Activated CD4-positive, alpha-beta T cell treated with anti-CD3 and anti-CD28 coated beads, Interleukin-2, amount 50 U/mL, for 48 hours (primary cell): ENCODE measurements at regions not wholly inside any gene's neighbourhood (a gene's known extent, or its start where the extent isn't known, plus 50 kb on each side); places are given as distances from the start of the nearest gene placed in this dataset.
"Not testable (repeated sequence)": the region's sequence is repeated elsewhere in the genome, so short reads cannot be mapped to it uniquely, and the experiment has no call there.

ENCODE experiments used
- DNase-seq, 2 experiments: peaks; one replicate each; pipeline ENCODE4 v3.0.0-alpha.2; 2020

DNA sequence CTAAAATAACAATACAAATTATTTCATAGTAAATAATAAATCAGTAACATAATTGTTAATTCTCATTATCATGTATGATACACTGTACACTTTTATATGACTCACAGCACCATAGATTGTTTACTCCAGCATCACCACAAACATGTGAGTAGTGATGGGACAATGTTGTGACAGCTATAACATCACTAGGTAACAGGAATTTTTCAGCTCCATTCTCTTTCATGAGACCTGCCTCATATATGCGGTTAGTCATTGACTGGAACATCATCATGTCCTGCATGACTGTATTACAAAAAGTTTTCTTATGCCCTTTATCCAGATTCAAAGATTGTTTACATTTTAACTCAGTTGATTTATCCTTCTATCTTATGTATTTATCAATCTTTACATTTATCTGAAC lies 1530.0 kb downstream of the PCDH18 start:
- DNase-seq, result no peak

DNA sequence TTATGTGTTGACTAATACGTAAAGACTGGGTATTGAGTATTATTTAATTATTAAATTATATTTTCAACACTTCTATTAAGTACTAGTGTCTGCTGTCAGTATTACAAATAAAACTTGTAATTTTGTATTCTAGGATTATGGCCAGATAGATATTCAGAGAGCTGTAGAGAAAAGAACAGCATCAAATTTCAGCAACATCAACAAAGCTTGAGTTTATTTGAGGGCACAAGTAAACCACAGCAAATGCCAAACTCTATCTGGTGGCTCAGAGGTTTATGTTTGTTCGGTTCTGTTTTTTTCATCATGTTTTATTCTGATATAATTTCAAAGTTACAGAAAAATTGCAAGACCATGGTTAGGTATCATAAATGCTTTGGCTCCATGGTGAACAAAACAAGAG lies 1530.5 kb downstream of the PCDH18 start:
- DNase-seq, result no peak

DNA sequence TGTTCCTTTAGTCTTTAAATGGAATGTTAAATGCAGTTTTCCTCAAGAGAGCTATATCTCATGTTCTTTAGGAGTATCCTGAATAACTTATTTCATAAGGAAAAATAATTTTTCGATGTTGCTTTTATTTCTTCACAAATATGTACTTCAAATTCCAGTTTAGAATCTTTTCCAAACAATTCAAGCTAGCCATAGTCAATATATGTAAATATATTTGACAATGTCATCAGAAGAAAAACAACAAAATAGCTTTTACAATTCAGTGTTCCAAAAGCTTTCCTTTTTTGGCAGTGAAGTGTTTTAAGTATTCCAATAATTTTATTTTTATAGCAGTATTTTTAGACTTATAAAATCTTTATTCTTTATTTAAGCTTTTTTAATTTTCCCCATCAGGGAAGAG lies 1532.0 kb downstream of the PCDH18 start:
- DNase-seq, result no peak

GRCh38 chr4:135994360-135994759 lies 1537.9 kb downstream of the PCDH18 start:
- no peak for DNase-seq

GRCh38 chr4:135976860-135977259 lies 1555.4 kb downstream of the PCDH18 start:
- no peak for DNase-seq

GRCh38 chr4:135966936-135967335 lies 1565.4 kb downstream of the PCDH18 start:
- no peak for DNase-seq

- no peak for DNase-seq
Measured at GRCh38 chr4:135963009-135963408, 1569.3 kb downstream of the PCDH18 start.

DNA sequence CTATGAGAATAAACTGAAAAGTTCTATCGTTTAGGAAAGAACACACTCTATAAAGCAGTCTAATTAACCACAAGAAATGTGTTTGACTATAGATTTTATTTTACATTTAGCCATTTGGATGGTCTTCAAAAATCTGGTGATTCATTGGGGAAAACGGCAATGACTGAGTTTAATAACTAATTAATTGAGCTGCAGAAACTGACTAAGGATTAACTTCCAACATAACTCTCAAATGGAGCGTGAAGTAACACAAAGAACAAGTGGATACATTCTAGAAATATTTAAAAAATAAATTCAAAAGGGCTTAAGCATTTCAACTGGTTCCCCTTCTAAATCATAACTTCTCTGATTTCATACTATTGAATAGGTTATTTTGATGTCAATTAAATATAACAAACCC lies 1582.4 kb downstream of the PCDH18 start:
- no peak for DNase-seq

DNA sequence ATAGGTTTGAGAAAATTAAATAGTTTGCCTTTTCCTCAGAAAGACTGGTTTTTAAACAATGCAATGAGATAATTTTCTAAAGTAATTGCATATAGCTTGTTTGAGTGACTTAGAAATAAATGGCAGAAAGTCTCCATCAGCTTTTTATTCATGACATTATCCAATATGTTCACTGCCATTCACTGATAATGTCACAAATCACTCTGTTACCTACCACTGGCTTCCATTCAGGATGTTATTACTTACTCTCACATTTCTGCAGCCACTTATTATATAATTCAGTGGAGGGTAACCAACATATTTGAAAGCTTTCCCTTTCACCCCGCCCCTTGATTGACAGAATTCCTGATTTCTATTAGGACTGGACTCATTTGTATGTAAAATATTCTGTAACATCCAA lies 1583.5 kb downstream of the PCDH18 start:
- no peak for DNase-seq

DNA sequence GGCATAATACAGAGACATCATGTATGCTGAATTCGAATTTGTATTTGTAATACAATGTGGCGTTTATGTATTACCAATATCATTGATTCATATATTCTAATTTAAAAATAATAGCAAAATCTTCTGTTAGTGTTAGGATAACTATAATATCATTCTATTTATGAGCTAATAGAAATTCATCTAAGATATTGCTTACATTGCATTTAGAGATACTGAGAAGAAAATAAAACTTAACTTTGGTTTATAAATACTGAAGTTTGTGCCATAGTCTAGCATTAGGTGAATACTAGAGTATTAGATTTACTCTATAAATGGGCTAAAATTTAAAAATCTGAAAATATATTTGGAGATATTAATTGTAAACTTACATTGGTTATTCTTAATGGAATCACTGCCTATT lies 1590.6 kb downstream of the PCDH18 start:
- DNase-seq, result no peak

GRCh38 chr4:135934026-135934425 lies 1598.3 kb downstream of the PCDH18 start:
- DNase-seq, result no peak

DNA sequence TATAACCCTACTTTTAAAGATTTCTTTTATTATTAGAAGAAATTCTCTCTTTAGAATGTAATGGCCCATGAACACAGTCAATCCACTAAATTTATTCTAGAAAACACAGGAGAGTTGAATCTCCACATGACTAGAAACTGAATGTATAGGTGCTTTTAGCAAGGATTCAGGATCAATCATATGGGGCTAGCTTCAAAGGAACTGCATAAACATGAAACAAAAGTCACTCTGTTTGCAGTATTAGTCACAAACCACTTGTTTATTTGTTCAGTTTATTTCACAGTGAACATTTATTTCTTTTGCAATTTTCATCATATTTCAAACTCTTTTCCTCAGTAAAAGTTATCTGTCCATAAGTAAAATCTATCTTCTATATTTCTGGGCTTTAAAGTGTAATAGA lies 1604.6 kb downstream of the PCDH18 start:
- no peak for DNase-seq

DNA sequence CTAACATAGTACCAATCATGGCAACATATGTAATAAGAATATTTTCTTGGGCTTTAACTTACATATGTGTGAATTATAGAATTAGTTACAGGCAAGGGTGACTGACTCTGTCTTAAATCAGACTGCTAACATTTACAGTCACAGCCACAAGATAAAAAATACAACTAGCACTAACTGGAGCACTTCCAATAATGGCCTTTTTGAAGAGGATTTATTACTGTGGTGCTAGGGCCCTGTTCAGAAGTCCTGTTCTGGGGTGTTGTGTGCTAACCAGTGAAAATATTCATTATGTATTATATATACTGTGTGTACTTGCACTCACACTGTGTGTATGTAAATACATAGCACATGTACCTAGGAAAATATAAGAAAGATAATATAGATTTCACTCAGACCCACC lies 1611.2 kb downstream of the PCDH18 start:
- DNase-seq, result no peak

DNA sequence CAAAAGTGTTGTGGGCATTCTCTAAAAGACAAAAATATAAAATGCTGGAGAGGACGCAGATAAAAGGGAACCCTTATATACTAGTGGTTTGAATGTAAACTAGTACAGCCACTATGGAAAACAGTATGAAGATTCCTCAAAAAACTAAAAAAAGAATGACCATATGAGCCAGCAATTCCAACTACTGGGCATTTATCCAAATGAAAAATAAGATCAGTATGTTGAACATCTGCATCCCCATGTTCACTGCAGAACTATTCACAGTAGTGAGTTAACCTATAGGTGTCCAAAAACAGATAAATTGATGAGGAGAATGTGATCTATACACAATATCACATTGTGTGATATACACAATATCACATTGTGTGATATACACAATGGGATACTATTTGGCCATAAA lies 1615.3 kb downstream of the PCDH18 start:
- no peak for DNase-seq

- no peak for DNase-seq
Measured at GRCh38 chr4:135900956-135901355, 1631.3 kb downstream of the PCDH18 start.

GRCh38 chr4:135864304-135864703 lies 1662.7 kb upstream of the PABPC4L start:
- DNase-seq, result not testable (repeated sequence)

DNA sequence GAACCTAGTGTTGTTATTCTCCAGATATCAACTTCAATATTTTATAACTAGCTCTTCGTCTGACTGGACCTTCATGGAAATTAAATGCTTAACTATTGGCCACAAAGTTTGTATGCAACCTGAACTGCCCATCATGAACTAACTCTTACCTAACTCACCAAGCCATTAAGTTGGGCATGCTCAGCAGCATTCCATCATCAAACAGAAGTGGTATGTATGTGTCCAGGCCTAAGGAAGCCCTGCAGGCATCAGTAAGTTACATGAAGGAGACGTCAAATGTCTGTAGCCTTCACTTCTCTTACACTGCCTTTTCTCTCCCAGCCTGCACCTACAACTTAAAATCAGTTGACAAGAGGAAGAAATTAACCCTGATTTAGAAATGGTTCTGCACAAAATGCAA lies 1639.2 kb upstream of the PABPC4L start:
- no peak for DNase-seq

DNA sequence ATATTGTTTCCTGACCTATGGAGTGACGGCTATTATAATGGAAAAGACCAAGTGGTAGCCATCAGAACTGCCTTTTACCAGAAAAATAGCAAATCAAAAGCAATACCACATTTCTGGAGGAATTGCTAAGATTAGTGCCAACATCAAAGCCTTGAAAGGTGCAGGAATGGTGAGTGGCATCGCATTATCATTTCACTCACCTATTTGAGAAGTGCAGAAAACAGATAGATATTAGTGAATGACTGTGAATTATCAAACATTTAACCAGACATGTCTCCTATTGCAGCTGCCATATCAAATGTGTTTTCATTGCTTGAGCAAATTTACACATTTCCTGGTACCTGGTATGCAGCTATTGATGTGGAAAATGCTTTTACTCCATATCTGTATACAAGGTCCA lies 1638.1 kb upstream of the PABPC4L start:
- DNase-seq, result no peak

DNA sequence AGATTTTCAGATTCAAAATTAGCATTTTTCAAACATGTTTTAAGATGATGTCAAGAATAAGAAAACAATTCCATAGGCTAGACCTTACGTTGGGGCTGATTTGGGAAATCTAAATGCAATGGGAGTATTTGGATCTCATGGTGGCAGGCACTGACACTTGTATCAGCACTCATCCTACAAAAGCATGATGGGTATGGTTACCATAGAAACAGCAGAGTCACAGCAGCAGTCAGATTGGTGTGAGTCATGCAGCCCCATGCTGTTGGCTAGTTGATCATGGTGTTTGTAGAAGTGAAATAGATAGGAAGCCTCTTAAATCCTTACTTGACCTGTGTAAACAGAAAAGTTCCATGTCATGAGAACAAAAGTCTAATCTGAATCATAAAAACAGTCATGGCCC lies 1637.3 kb upstream of the PABPC4L start:
- DNase-seq, result no peak

GRCh38 chr4:135834471-135834870 lies 1632.9 kb upstream of the PABPC4L start:
- DNase-seq, result no peak

DNA sequence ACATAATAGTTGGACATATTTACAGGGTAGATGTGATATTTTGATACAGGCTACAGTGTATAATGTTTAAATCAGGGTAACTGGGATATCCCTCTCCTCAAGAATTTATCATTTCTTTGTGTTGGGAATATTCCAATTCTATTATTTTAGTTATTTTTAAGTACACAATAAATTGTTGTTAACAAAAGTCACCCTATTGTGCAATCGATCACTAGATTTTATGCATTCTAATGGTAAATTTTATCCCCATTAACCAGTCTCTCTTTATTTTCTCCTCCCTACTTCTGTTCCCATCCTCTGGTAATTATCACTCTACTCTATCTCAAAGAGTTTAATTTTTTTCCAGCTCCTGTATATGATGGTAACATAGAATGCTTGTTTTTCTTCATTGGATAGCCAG lies 1631.9 kb upstream of the PABPC4L start:
- no peak for DNase-seq

DNA sequence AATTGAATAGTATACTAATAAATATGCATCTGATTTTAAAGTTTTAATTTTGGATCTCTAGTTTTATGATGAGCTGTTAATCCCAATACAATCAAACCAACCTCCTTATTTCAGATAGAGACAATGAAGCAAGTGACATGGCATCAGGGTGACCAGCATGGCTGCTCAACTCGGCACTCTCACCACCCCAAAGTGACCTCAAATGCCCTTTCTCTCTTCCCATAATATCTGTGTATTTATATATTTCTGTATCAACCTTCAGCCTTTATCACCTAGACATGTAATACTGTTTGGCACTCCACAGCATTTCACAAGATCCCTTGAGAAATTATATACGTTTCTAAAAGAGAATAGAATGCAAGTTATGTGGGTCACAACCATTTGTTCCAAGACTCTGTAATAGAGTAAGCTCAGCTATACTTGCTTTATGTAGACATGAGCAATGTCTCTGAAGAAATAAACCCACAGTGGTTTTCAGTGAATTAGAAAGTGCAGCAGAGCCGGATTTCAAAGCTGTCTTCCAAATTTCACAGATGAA lies 1623.2 kb upstream of the PABPC4L start:
- no peak for DNase-seq

DNA sequence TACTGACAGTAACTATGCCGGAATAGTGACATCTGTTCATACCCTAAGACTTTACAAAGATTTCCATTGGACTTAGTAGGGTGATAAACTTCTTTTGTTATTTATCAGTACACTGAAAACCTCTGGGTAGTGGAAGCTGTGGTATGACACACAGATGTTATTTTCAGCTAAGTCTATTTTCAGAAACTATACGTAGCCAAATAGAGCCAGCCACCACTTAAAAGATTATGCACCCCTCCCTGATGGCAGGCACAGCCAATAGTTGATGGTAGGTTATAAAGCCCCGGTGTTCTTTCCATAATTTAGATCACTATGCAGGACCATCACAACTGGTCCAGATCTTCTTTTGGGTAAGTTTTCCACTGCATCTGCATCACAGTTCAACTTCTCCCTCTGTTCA lies 1603.2 kb upstream of the PABPC4L start:
- DNase-seq, result no peak

DNA sequence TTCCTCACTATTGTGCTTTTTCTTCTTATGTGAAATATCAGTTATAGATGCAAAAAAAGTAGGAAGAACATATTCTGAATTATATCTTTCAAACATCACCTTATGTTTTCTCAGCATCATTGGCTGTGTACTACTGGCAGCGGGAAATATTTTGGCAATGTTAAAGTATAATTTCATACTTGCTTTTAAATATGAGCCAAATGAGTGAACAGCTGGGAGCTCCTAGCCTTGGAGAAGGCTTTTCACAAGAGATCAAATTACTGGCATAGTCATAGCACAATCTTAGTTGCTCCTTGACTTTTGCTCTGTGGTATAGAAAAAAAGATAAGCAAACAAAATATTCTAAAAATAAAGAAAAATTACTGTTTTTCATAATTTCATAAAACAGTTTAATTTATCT lies 1575.8 kb upstream of the PABPC4L start:
- DNase-seq, result no peak

DNA sequence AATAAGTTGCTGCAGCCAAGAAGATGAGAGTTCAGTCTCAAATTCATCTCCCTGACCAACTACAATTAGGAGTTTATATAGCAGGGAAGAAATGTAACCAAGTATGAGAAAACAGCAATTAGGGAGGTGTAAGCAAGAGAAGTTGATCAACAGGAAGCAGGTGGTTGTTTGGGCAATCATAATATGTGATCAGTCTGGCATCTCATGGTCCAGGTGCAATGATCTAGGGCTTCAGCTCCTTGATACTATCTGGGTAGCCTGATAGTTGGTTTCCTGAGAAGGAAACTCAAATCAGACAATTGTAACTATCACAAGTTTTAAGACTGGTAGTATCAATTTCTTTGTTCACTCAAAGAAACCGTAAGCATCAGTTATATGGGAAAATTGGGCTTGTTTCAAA lies 1574.3 kb upstream of the PABPC4L start:
- no peak for DNase-seq

DNA sequence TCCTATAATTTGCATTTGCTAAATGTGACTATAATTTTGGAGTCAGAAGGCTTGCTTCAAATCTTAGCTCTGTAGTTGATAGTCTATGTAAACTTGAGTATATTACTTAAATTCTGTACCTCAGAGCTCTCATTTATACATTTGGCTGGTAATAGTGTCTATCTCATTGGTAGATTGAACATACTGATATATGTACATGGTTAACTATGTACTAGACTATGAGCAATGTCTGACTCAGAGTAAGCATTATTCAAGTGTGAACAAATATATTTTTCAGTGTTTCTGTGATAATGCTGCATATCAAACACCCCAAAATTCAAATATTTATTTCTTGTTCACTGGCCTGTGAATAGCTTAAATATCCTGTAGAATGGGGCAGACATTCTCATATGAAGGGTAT lies 1568.9 kb upstream of the PABPC4L start:
- DNase-seq, result no peak
